ENCODE measurements at regions not wholly inside any gene's neighbourhood (a gene's known extent, or its start where the extent isn't known, plus 50 kb on each side); places are given as distances from the start of the nearest gene placed in this dataset.

DNA sequence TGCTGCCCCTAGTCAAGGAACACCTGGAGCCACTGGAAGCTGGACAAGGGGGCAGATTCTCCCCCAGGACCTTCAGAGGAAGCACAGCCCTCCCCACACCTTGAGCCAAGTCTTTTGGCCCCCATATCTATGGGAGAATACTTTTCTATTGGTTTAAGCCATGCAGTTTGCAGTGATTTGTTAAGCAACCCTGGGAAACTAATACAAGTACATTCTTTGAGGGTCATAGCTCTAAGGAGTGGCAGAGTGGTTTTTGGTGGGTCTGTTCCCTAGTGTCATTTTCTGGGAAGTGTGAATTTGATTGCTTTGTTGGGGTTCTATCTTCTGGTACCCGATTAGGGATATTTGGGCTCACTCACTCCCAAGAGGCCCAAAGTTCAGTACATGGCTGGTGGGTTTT is 50.8 kb upstream of the PTCSC3 start:
- TF ChIP-seq, protein P1, sequence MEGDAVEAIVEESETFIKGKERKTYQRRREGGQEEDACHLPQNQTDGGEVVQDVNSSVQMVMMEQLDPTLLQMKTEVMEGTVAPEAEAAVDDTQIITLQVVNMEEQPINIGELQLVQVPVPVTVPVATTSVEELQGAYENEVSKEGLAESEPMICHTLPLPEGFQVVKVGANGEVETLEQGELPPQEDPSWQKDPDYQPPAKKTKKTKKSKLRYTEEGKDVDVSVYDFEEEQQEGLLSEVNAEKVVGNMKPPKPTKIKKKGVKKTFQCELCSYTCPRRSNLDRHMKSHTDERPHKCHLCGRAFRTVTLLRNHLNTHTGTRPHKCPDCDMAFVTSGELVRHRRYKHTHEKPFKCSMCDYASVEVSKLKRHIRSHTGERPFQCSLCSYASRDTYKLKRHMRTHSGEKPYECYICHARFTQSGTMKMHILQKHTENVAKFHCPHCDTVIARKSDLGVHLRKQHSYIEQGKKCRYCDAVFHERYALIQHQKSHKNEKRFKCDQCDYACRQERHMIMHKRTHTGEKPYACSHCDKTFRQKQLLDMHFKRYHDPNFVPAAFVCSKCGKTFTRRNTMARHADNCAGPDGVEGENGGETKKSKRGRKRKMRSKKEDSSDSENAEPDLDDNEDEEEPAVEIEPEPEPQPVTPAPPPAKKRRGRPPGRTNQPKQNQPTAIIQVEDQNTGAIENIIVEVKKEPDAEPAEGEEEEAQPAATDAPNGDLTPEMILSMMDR (IDR thresholded peaks at IDR 0.05; ENCODE audit: low read depth, low read length): no peak
- TF ChIP-seq, protein P2, sequence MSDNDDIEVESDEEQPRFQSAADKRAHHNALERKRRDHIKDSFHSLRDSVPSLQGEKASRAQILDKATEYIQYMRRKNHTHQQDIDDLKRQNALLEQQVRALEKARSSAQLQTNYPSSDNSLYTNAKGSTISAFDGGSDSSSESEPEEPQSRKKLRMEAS (IDR thresholded peaks at IDR 0.05; ENCODE audit: low read depth, low read length): no peak
- no peak for TF ChIP-seq POLR2A (IDR thresholded peaks at IDR 0.05; ENCODE audit: extremely low read depth, insufficient read length)

Data from NB4 (cell line).